Peyer's patch (tissue), 4 donors: ENCODE measurements at regions not wholly inside any gene's neighbourhood (a gene's known extent, or its start where the extent isn't known, plus 50 kb on each side); places are given as distances from the start of the nearest gene placed in this dataset.

Source experiments
- CTCF ChIP-seq, 6 experiments: fragments of 450-650 bp in 4 of 6; fragments of 200-600 bp in 2 of 6; sonication (generic) in 1 of 6; IDR thresholded peaks; one replicate each; pipeline ENCODE4 v1.5.1; 2017 to 2019; ENCODE audit warnings: antibody characterized with exemption in 6 of 6, mild to moderate bottlenecking in 3 of 6, moderate library complexity in 1 of 6
- POLR2A ChIP-seq, 2 donors: fragments of 450-650 bp; IDR thresholded peaks; one replicate each; pipeline ENCODE4 v1.5.1; 2017; ENCODE audit warnings: antibody characterized with exemption in 2 of 2, mild to moderate bottlenecking in 2 of 2, moderate library complexity in 2 of 2

DNA sequence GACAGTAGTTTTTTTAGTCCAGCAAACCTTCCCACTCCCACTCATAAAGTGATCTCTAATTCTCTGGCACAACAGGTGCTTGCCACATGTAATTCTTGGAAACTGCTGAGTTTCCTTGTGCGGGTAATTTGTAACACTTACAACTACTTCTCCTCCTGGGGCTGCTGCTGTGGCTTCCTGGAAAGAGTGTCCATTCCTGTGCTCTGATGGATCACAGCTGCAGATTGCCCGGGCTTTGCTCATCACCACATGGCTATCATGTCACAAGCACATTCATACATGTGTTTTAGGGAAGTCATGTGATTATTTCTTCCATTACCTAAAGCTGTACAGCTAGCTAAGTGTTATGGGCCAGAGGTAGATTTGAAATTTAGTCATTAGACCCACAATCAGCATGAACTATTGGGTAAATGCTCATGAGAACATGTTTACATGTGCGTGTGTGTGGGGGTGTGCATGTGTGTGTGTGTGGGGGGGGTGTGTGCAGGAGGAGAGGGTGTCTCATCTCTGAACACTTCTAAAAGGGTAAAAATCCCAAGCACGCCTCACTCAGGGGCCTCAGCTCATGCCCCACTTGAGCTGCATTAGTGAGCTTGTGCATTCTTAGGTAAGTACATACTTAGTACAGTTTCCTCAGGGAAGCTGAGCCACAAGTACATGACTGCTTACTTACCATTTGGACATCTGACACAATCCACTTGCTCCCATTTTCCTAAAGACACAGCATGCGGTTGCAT lies 118.1 kb upstream of the CCDC112 start:
- no peak for TF ChIP-seq CTCF (IDR thresholded peaks at IDR 0.05)
- TF ChIP-seq POLR2A (IDR thresholded peaks at IDR 0.05), result no peak
